Heart left ventricle (tissue), 16 donors: ENCODE measurements at regions not wholly inside any gene's neighbourhood (a gene's known extent, or its start where the extent isn't known, plus 50 kb on each side); places are given as distances from the start of the nearest gene placed in this dataset.

ENCODE experiments used
- ATAC-seq, 4 donors: fragments of 200-7000 bp; cut with Tn5 transposase; one replicate each; pipeline ENCODE4 v1.9.1; 2020 to 2022; ENCODE audit warnings: moderate library complexity in 4 of 4, mild to moderate bottlenecking in 3 of 4, moderate number of reproducible peaks in 1 of 4
- DNase-seq, 5 donors: peaks; one replicate each; pipeline ENCODE4 v3.0.0-alpha.2; 2020
- H3K27ac ChIP-seq, 12 donors: fragments of 200-600 bp; sonication (generic) in 4 of 12; one replicate each; pipeline versions ENCODE4 v1.5.0 to v1.8.0; 2016 to 2022; ENCODE audit warnings: mild to moderate bottlenecking in 2 of 12
- H3K27me3 ChIP-seq, 9 donors: fragments of 200-600 bp; sonication (generic) in 2 of 9; one replicate each; pipeline versions ENCODE4 v1.5.1 to v1.8.0; 2016 to 2022; ENCODE audit warnings: mild to moderate bottlenecking in 3 of 9
- H3K36me3 ChIP-seq, 9 donors: fragments of 200-600 bp; sonication (generic) in 2 of 9; one replicate each; pipeline versions ENCODE4 v1.5.0 to v1.8.0; 2018 to 2022; ENCODE audit warnings: mild to moderate bottlenecking in 2 of 9
- H3K4me1 ChIP-seq, 12 donors: fragments of 200-600 bp; sonication (generic) in 4 of 12; one replicate each; pipeline versions ENCODE4 v1.5.0 to v1.8.0; 2016 to 2022; ENCODE audit warnings: mild to moderate bottlenecking in 3 of 12
- H3K4me3 ChIP-seq, 12 donors: fragments of 200-600 bp; sonication (generic) in 4 of 12; one replicate each; pipeline versions ENCODE4 v1.5.0 to v1.8.0; 2017 to 2022; ENCODE audit warnings: mild to moderate bottlenecking in 9 of 12, moderate library complexity in 4 of 12
- H3K9me3 ChIP-seq, 12 donors: fragments of 200-600 bp; sonication (generic) in 4 of 12; one replicate each; pipeline versions ENCODE4 v1.5.0 to v1.8.0; 2016 to 2022; ENCODE audit warnings: mild to moderate bottlenecking in 1 of 12
- POLR2A ChIP-seq, 2 donors: fragments of 450-650 bp; IDR thresholded peaks; one replicate each; pipeline ENCODE4 v1.6.1; 2017; ENCODE audit warnings: antibody characterized with exemption in 2 of 2, mild to moderate bottlenecking in 2 of 2, moderate library complexity in 2 of 2
- WGBS, 4 donors: extraction: QIAGEN DNeasy Blood & Tissue Kit in 2 of 4; methylation state at CpG; one replicate each; pipeline versions ENCODE4 v1.1.5 to v1.1.7; 2013 to 2018; 5-methylcytosine and 5-hydroxymethylcytosine counted together
- intact Hi-C, 10 donors: fragments of 100-400 bp; cut with DNase I; formaldehyde crosslinking; loops; one replicate each; pipeline versions ENCODE4 v1.11.1 to v1.14.2; 2022
- TF ChIP-seq, protein P1 (sequence below), 12 donors: fragments of 200-600 bp; sonication (generic) in 4 of 12; IDR thresholded peaks; one replicate each; pipeline versions ENCODE4 v1.5.0 to v1.8.0; 2018 to 2022; ENCODE audit warnings: antibody characterized with exemption in 12 of 12, mild to moderate bottlenecking in 5 of 12
- donor health status: ischemic (EF 13 %, LVEDD 7.1; RV severe dilation, severe dysfunction).
- donor health status: healthy with polysubstance abuse.
- donor health status: DM: no; HTN: yes; CAD: no.
- donor health status: DM: no; HTN: no; CAD: no.
- donor health status: ischemic (EF 25% LVEDD 6.9; RV normal size, moderate dysfunction).
- donor health status: ischemic (EF 25% LVEDD 5.7; RV mildly dilated, moderate dysfunction).
- donor health status: healthy.
- donor health status: DM: yes; HTN: yes; CAD: no.
- donor health status: ischemic (EF 35%, LVEDD 5.7; RV mildly dilated, moderate dysfunction).
- donor health status: nonischemic (EF 11% LVEDD 7.7; RV severe dilation, severe dysfunction).
- donor health status: DM: yes; HTN: yes; CAD: no.
- donor health status: PGD.
- donor health status: ischemic (EF 29% LVEDD 5.4; RV normal size, mild dysfunction).
- donor health status: nonischemic (EF 23%, LVEDD 6.1; RV moderate dilation, normal function).

DNA sequence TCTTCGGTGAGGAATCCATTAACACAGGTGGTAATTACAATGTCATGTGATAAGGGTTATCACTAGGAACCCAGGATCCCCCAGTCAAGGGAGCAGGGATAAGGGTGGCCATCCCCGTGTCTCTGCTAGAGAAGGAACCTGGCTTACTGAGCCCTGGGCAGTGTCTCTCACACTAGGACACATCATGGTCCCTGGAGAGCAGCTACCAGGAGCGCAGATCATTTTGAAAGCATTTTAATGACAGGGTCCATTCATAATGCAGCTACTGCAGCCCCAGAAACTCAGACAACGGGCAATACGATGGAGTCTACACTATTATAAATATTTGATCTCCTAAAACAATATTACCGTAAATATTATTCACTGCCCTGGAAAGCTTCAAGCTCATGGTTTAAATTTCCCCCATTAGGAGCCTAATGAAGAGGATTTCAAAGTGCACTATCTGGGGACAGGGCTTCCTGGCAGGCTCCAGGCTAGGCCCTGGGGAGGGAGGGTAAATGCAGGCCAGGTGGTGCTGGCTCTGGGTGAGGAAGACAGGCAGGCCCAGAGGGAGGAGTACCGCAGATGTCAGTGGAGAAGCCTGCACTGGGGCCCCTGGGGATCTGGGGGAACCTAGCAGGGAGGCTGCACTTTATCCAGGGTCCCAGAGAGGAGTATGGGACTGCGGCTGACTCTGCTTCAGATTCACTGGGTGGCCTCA, 52.6 kb upstream of the LOXL4 start:
- DNase-seq = no peak
- Histone ChIP-seq H3K4me3 (no peak overlapping the region), H3K36me3 (no peaks in the 10 kb centered on the region), H3K4me1 (peaks cover 0 to 33% (median 21%) of the 10 kb centered on the region in 12 donors), H3K27me3 (no peaks in the 10 kb centered on the region), H3K9me3 (no peaks in the 10 kb centered on the region), H3K27ac (no peak overlapping the region)
- TF ChIP-seq POLR2A (IDR thresholded peaks at IDR 0.05) = no peak
- TF ChIP-seq, protein P1, sequence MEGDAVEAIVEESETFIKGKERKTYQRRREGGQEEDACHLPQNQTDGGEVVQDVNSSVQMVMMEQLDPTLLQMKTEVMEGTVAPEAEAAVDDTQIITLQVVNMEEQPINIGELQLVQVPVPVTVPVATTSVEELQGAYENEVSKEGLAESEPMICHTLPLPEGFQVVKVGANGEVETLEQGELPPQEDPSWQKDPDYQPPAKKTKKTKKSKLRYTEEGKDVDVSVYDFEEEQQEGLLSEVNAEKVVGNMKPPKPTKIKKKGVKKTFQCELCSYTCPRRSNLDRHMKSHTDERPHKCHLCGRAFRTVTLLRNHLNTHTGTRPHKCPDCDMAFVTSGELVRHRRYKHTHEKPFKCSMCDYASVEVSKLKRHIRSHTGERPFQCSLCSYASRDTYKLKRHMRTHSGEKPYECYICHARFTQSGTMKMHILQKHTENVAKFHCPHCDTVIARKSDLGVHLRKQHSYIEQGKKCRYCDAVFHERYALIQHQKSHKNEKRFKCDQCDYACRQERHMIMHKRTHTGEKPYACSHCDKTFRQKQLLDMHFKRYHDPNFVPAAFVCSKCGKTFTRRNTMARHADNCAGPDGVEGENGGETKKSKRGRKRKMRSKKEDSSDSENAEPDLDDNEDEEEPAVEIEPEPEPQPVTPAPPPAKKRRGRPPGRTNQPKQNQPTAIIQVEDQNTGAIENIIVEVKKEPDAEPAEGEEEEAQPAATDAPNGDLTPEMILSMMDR (IDR thresholded peaks at IDR 0.05) = no peak
- intact Hi-C loops = no loop called here
- no peak for ATAC-seq
- 85 to 90% (median 87%) methylated on average over 7 to 8 of the region's 8 CpGs for WGBS, 4 donors

DNA sequence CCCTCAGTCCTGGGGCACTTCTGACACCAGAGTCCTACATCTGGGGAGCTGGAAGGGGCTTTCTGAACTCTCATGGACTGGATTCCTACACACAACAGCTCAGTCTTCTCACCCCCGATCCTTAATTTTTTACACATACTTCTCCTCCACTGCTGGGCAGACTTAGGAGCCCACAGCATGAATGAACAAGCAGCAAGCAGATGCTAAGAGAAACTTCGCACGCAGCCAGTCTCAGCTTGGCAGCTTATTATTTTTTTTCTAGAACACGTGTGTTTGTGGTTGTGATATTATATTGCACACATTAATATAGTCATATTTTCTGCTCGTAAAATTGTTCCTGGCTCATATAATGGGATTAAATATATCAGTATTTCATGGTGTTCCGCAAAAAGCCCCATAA, 50.9 kb upstream of the LOXL4 start:
- no peak for DNase-seq
- no peak for ATAC-seq
- intact Hi-C loops = no loop called here
- peaks cover 0 to 42% (median 23%) of the 10 kb centered on the region in 12 donors for H3K4me1 ChIP-seq
- no peak overlapping the region for H3K27ac ChIP-seq
- H3K9me3 ChIP-seq = no peaks in the 10 kb centered on the region
- 96 to 97% (median 97%) methylated on average over 6 of the region's 6 CpGs for WGBS, 4 donors
- H3K4me3 ChIP-seq = no peak overlapping the region
- no peaks in the 10 kb centered on the region for H3K27me3 ChIP-seq
- TF ChIP-seq, protein P1 (IDR thresholded peaks at IDR 0.05) = no peak
- H3K36me3 ChIP-seq = no peaks in the 10 kb centered on the region
